GM12878 (cell line): ENCODE measurements at regions not wholly inside any gene's neighbourhood (a gene's known extent, or its start where the extent isn't known, plus 50 kb on each side); places are given as distances from the start of the nearest gene placed in this dataset.

Source experiments
- ATAC-seq: fragments of 200-7000 bp; cut with Tn5 transposase; 3 replicates; pipeline ENCODE4 v1.9.1; 2020; ENCODE audit warnings: mild to moderate bottlenecking, moderate library complexity
- BruUV-seq: library from RNA; stranded (reverse); fragments of 400-500 nt; replicated peaks from 2 replicates; lab custom pipeline; 2021; lab: Mats Ljungman, UMichigan
- CTCF ChIA-PET: fragments of 300-600 bp; sonication (Branson Sonifier 250); formaldehyde crosslinking; extraction: SDS; loops from one replicate; lab custom pipeline; 2021; ENCODE audit warnings: inconsistent platforms; lab: Yijun Ruan, JAX
- POLR2A ChIA-PET: fragments of 350-600 bp; formaldehyde crosslinking; extraction: SDS; loops from one replicate; lab custom pipeline; 2021; ENCODE audit warnings: inconsistent platforms; lab: Charles Lee
- RAD21 ChIA-PET: fragments of 300-600 bp; sonication (Branson Sonifier 250); formaldehyde crosslinking; loops from one replicate; lab custom pipeline; 2023; ENCODE audit warnings: antibody characterized with exemption; ENCODE audit not compliant: unreplicated experiment; lab: Charles Lee
- SMC1A ChIA-PET: fragments of 300-600 bp; sonication (Branson Sonifier 250); formaldehyde crosslinking; loops from one replicate; lab custom pipeline; 2023; ENCODE audit not compliant: unreplicated experiment, uncharacterized antibody; lab: Charles Lee
- DNase-seq: peaks from one replicate; pipeline ENCODE4 v3.0.0-alpha.2; 2011; ENCODE audit warnings: low read depth, low spot score
- FAIRE-seq: peaks from 3 replicates; lab custom pipeline; 2011; peaks lifted over from hg19 to GRCh38; lab: Jason Lieb, UNC
- H2AFZ ChIP-seq: 2 replicates; pipeline ENCODE4 v1.6.0; 2011; ENCODE audit warnings: low read depth, low read length, control low read depth; ENCODE audit not compliant: control insufficient read depth
- H3K27ac ChIP-seq: 2 replicates; pipeline ENCODE4 v1.5.1; 2011; ENCODE audit warnings: control low read depth; ENCODE audit not compliant: control insufficient read depth, insufficient read depth
- H3K27me3 ChIP-seq, 2 experiments: replicated peaks in 1 of 2; 2 replicates each; pipeline versions ENCODE4 v1.6.0 to v1.6.1; 2011; ENCODE audit warnings: low read length in 1 of 2; ENCODE audit not compliant: control insufficient read depth in 2 of 2, insufficient read depth in 2 of 2
- H3K36me3 ChIP-seq, 2 experiments: 2 replicates each; pipeline ENCODE4 v1.5.1; 2011; ENCODE audit warnings: low read length in 1 of 2; ENCODE audit not compliant: control insufficient read depth in 2 of 2, insufficient read depth in 2 of 2
- H3K4me1 ChIP-seq: 2 replicates; pipeline ENCODE4 v1.6.1; 2011; ENCODE audit warnings: mild to moderate bottlenecking, low read length, moderate library complexity, mixed read lengths; ENCODE audit not compliant: control insufficient read depth, insufficient read depth
- H3K4me2 ChIP-seq: 2 replicates; pipeline ENCODE4 v1.6.0; 2011; ENCODE audit warnings: control low read depth; ENCODE audit not compliant: control insufficient read depth, insufficient read depth
- H3K4me3 ChIP-seq: fragments of 200-600 bp; sonication (generic); 2 replicates; pipeline ENCODE4 v1.5.1; 2016
- H3K79me2 ChIP-seq: 2 replicates; pipeline ENCODE4 v1.6.0; 2011; ENCODE audit warnings: low read length; ENCODE audit not compliant: control insufficient read depth, insufficient read depth
- H3K9ac ChIP-seq: 2 replicates; pipeline ENCODE4 v1.8.0; 2011; ENCODE audit warnings: low read length, control low read depth, mixed read lengths; ENCODE audit not compliant: control insufficient read depth, insufficient read depth
- H3K9me3 ChIP-seq: replicated peaks from 3 replicates; pipeline ENCODE4 v1.5.1; 2011; ENCODE audit warnings: mild to moderate bottlenecking, low read length; ENCODE audit not compliant: control insufficient read depth, insufficient read depth
- H4K20me1 ChIP-seq: 2 replicates; pipeline ENCODE4 v1.6.0; 2011; ENCODE audit not compliant: control insufficient read depth, insufficient read depth
- CHD4 ChIP-seq: fragments of 200-600 bp; sonication (generic); IDR thresholded peaks from 2 replicates; pipeline ENCODE4 v1.6.1; 2016; ENCODE audit warnings: mild to moderate bottlenecking
- EED ChIP-seq: sonication (generic); IDR thresholded peaks from 2 replicates; pipeline ENCODE4 v1.6.1; 2016; ENCODE audit warnings: antibody characterized with exemption, low read depth
- GABPA ChIP-seq: IDR thresholded peaks from 2 replicates; pipeline ENCODE4 v1.6.1; 2014; ENCODE audit warnings: antibody characterized with exemption, low read depth, mild to moderate bottlenecking, inconsistent platforms
- HDAC6 ChIP-seq: fragments of 200-600 bp; sonication (generic); IDR thresholded peaks from one replicate; pipeline ENCODE4 v1.8.0; 2017; ENCODE audit warnings: antibody characterized with exemption; ENCODE audit not compliant: unreplicated experiment
- NRF1 ChIP-seq: conservative IDR thresholded peaks from 2 replicates; pipeline ENCODE4 v1.6.1; 2011; ENCODE audit warnings: mild to moderate bottlenecking, low read depth, low read length, improper control_type of control experiment
- POLR2AphosphoS5 ChIP-seq: IDR thresholded peaks from 2 replicates; pipeline ENCODE4 v1.6.1; 2011; ENCODE audit warnings: mild to moderate bottlenecking, low read length, inconsistent platforms
- SRF ChIP-seq, 2 experiments: IDR thresholded peaks; 2 replicates each; pipeline ENCODE4 v1.6.1; 2011; ENCODE audit warnings: low read depth in 2 of 2, low read length in 2 of 2, mild to moderate bottlenecking in 1 of 2, moderate library complexity in 1 of 2
- TCF7 ChIP-seq: IDR thresholded peaks from 2 replicates; pipeline ENCODE4 v1.6.1; 2014; ENCODE audit warnings: antibody characterized with exemption, borderline replicate concordance
- ZNF274 ChIP-seq: IDR thresholded peaks from one replicate; pipeline ENCODE4 v1.8.0; 2011; ENCODE audit not compliant: insufficient read length, insufficient read depth
- ZSCAN29 ChIP-seq: fragments of 450-650 bp; IDR thresholded peaks from 2 replicates; pipeline ENCODE4 v1.6.1; 2017; ENCODE audit warnings: mild to moderate bottlenecking, moderate library complexity
- WGBS: methylation state at CpG from one replicate; pipeline ENCODE4 v1.1.6; 2016; ENCODE audit warnings: low lambda C conversion rate; ENCODE audit not compliant: insufficient replicate concordance, insufficient coverage; ENCODE audit errors: missing lambda C conversion rate; 5-methylcytosine and 5-hydroxymethylcytosine counted together
- in situ Hi-C: fragments of 300-500 bp; cut with MboI; formaldehyde crosslinking; loops from 9 replicates; pipeline ENCODE4 v1.14.3; 2018; ENCODE audit warnings: mixed read lengths
- intact Hi-C: fragments of 100-400 bp; cut with micrococcal nuclease; formaldehyde crosslinking; loops from one replicate; pipeline ENCODE4 v1.14.2; 2022; ENCODE audit not compliant: unreplicated experiment
- TF ChIP-seq, protein P1 (sequence below): IDR thresholded peaks from 2 replicates; pipeline ENCODE4 v1.6.1; 2011; ENCODE audit warnings: borderline replicate concordance, low read depth, mild to moderate bottlenecking, moderate library complexity, low read length; ENCODE audit not compliant: insufficient read depth, poor library complexity, severe bottlenecking
- TF ChIP-seq, protein P2 (sequence below): fragments of 450-650 bp; IDR thresholded peaks from 2 replicates; pipeline ENCODE4 v1.6.1; 2016; ENCODE audit warnings: mild to moderate bottlenecking
- TF ChIP-seq, protein P3 (sequence below): fragments of 450-650 bp; IDR thresholded peaks from 2 replicates; pipeline ENCODE4 v1.6.1; 2018; ENCODE audit warnings: mild to moderate bottlenecking, low read depth, moderate library complexity; ENCODE audit not compliant: partially characterized antibody
- TF ChIP-seq, protein P4 (sequence below): IDR thresholded peaks from 2 replicates; pipeline ENCODE4 v1.6.1; 2012; ENCODE audit warnings: mild to moderate bottlenecking, low read depth, low read length

DNA sequence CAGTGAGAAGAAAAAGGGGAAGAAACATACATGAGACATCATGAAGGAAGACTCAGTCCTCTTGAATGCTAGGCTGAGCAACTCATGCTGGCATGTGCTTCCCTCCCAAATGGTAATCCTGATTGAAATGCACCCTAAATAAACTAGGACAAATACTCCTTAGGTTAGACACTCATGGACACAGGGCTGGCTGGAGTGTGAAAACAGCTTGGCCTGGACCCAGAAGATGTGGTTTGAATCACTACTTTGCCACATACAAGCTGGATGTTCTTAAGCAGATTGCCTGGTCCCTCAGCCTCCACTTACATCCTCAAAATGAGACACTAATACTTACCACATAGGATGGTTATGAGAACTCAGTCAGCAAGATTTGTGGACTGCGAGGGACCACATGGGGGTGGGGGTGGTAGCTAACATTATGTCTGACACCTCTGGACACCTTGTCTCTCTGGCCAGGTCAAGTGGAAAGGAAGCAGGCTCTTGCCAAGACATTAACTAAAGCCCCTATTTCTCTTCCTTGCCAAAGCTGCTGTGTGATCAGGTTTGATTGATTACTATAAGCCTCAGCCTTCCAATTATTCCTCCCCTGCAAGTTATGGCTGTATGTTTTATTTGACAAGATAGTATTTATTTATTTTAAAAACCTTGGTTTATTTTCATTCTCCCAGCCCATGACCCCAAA, 138.9 kb upstream of the SLC7A14 start (continued):
- TF ChIP-seq, protein P1, sequence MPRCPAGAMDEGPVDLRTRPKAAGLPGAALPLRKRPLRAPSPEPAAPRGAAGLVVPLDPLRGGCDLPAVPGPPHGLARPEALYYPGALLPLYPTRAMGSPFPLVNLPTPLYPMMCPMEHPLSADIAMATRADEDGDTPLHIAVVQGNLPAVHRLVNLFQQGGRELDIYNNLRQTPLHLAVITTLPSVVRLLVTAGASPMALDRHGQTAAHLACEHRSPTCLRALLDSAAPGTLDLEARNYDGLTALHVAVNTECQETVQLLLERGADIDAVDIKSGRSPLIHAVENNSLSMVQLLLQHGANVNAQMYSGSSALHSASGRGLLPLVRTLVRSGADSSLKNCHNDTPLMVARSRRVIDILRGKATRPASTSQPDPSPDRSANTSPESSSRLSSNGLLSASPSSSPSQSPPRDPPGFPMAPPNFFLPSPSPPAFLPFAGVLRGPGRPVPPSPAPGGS = no peak

DNA sequence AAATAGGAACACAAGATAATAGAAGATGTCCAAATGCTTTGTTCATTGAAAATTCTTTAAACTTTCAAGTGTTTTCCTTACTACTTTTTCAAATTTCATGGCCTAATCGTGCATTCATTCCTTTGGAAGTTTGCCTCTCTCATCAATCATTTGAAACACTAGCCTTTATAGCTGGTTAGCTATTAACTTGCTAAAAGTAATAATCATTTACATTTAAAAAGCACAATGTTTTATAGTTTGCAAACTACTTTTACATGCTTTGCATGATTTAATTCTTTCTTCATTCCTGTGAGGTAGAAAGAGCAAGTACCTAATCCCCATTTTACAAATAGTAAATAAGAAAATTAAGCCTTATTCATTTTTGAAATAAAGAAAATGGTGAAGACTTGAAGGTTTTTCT, 137.4 kb upstream of the SLC7A14 start:
- ChIA-PET CTCF (no interaction called here), RAD21 (no interaction called here), SMC1A (no interaction called here), POLR2A (no interaction called here)
- FAIRE-seq (no peak), ATAC-seq (no peak), DNase-seq (no peak)
- BruUV-seq = no TSS peak
- in situ Hi-C loops (no loop called here), intact Hi-C loops (no loop called here)
- H3K79me2 ChIP-seq = no peaks in the 10 kb centered on the region
- H3K36me3 ChIP-seq = no peaks in the 10 kb centered on the region
- no peak overlapping the region for H2AFZ ChIP-seq
- no peak overlapping the region for H3K4me2 ChIP-seq
- no peaks in the 10 kb centered on the region for H3K9me3 ChIP-seq
- 0 out of 4 replicates have a peak, but pooled peaks cover 0 to 3% of the 10 kb centered on the region in 2 experiments for H3K27me3 ChIP-seq
- H3K27ac ChIP-seq = no peak overlapping the region
- H3K9ac ChIP-seq = no peak overlapping the region
- H3K4me3 ChIP-seq = no peak overlapping the region
- H4K20me1 ChIP-seq = no peaks in the 10 kb centered on the region
- H3K4me1 ChIP-seq = peaks cover 5% of the 10 kb centered on the region; the same call in 1 of the 2 replicates
- 0% methylated on average over 1 of the region's 1 CpG for WGBS
- TF ChIP-seq HDAC6 (no peak), ZNF274 (no peak), GABPA (no peak), SRF (IDR thresholded peaks at IDR 0.05; ENCODE audit: low read depth in 2 of 2, low read length in 2 of 2) (no peak), EED (no peak), POLR2AphosphoS5 (no peak), TCF7 (no peak), NRF1 (no peak), ZSCAN29 (no peak), CHD4 (no peak)
- TF ChIP-seq, protein P2, sequence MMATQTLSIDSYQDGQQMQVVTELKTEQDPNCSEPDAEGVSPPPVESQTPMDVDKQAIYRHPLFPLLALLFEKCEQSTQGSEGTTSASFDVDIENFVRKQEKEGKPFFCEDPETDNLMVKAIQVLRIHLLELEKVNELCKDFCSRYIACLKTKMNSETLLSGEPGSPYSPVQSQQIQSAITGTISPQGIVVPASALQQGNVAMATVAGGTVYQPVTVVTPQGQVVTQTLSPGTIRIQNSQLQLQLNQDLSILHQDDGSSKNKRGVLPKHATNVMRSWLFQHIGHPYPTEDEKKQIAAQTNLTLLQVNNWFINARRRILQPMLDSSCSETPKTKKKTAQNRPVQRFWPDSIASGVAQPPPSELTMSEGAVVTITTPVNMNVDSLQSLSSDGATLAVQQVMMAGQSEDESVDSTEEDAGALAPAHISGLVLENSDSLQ = no peak
- TF ChIP-seq, protein P3, sequence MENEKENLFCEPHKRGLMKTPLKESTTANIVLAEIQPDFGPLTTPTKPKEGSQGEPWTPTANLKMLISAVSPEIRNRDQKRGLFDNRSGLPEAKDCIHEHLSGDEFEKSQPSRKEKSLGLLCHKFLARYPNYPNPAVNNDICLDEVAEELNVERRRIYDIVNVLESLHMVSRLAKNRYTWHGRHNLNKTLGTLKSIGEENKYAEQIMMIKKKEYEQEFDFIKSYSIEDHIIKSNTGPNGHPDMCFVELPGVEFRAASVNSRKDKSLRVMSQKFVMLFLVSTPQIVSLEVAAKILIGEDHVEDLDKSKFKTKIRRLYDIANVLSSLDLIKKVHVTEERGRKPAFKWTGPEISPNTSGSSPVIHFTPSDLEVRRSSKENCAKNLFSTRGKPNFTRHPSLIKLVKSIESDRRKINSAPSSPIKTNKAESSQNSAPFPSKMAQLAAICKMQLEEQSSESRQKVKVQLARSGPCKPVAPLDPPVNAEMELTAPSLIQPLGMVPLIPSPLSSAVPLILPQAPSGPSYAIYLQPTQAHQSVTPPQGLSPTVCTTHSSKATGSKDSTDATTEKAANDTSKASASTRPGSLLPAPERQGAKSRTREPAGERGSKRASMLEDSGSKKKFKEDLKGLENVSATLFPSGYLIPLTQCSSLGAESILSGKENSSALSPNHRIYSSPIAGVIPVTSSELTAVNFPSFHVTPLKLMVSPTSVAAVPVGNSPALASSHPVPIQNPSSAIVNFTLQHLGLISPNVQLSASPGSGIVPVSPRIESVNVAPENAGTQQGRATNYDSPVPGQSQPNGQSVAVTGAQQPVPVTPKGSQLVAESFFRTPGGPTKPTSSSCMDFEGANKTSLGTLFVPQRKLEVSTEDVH = no peak
- TF ChIP-seq, protein P4, sequence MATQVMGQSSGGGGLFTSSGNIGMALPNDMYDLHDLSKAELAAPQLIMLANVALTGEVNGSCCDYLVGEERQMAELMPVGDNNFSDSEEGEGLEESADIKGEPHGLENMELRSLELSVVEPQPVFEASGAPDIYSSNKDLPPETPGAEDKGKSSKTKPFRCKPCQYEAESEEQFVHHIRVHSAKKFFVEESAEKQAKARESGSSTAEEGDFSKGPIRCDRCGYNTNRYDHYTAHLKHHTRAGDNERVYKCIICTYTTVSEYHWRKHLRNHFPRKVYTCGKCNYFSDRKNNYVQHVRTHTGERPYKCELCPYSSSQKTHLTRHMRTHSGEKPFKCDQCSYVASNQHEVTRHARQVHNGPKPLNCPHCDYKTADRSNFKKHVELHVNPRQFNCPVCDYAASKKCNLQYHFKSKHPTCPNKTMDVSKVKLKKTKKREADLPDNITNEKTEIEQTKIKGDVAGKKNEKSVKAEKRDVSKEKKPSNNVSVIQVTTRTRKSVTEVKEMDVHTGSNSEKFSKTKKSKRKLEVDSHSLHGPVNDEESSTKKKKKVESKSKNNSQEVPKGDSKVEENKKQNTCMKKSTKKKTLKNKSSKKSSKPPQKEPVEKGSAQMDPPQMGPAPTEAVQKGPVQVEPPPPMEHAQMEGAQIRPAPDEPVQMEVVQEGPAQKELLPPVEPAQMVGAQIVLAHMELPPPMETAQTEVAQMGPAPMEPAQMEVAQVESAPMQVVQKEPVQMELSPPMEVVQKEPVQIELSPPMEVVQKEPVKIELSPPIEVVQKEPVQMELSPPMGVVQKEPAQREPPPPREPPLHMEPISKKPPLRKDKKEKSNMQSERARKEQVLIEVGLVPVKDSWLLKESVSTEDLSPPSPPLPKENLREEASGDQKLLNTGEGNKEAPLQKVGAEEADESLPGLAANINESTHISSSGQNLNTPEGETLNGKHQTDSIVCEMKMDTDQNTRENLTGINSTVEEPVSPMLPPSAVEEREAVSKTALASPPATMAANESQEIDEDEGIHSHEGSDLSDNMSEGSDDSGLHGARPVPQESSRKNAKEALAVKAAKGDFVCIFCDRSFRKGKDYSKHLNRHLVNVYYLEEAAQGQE = no peak
